NCI-H446 treated with DMSO at 0.1 percent for 48 hours (cell line): ENCODE measurements at regions not wholly inside any gene's neighbourhood (a gene's known extent, or its start where the extent isn't known, plus 50 kb on each side); places are given as distances from the start of the nearest gene placed in this dataset.
"Not testable (repeated sequence)": the region's sequence is repeated elsewhere in the genome, so short reads cannot be mapped to it uniquely, and the experiment has no call there.

Experiments
- DNase-seq: peaks from one replicate; lab custom pipeline; 2025; lab: John Stamatoyannopoulos, UW

DNA sequence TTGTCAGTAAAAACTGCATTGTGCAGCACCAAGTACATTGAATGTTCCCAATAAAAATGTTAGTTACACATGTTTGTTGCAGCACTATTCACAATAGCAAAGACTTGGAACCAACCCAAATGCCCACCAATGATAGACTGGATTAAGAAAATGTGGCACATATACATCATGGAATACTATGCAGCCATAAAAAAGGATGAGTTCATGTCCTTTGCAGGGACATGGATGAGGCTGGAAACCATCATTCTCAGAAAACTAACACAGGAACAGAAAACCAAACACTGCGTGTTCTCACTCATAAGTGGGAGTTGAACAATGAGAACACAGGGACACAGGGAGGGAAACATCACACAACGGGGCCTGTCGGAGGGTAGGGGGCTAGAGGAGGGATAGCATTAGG, 401.3 kb upstream of the NR5A2 start:
- not testable (repeated sequence) for DNase-seq

DNA sequence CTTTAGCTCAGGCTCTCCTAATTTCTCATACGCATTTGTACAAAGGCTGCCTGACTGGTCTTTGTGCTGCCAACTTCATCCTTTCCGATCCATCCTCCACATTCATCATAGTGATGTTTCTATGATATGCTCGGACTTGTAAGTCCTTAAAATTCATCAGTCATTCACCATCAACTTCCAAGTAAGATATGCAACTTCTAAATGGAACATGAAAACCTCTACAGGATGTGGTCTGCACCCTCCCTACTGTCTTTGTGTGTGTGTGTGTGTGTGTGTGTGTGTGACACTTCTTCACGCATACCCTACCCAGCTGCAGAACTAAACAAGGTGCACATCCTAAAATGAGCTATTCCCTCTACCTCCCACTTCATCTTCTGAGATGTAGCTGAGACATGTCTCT, 397.9 kb upstream of the NR5A2 start:
- no peak for DNase-seq

DNA sequence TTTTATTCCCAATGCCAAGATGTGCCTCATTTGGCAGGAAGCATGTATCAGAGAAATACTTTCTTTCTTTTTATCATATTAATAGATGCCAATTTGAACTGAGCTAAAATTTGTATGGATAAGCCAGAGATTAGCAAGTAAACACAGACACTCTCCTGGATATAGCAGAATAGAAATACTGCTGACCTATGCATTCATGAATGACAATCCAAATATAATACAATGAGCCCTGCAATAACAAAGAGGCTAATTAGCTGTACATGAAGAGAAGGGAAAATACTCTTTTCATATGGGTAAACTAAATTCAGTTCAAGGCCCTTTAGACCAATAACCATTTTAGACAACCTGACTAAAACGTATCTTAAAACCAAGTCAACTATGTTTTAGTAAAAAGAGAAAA, 388.1 kb upstream of the NR5A2 start:
- DNase-seq = no peak

DNA sequence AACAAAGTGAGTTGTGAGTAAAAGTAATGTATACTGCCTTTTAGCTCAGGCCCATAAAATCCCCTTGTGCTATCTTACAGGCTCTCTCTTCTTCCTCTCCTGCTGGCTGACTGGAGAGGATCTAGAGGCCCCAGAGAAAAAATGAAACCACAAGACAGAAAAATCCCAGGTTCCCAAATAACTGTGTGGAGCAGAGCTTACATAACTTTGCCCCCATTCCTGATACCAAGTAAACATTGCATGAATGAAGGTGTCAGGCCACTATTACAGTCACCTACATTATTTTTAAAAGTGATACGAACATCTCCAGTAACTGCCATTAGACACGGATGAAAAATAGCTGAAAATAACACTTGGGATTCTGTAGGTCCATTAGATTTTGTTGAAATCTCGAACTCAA, 386.0 kb upstream of the NR5A2 start:
- no peak for DNase-seq

DNA sequence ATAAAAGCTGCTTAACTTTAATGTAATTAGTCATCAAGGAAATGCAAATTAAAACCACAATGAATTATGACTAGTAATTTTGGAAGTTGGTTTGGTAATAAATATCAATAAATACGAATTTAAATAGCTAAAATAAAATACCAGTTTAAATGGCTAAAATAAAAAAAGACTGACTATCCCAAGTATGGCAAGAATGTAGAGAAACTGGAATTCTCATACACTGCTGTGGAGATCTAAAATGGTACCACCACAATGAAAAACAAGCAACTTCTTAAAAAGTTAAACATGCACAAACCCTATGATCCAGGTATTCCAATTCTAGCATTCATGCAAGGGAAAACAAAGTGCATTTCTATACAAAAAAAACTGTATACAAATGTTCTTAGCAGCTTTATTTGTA, 382.6 kb upstream of the NR5A2 start:
- DNase-seq = no peak

DNA sequence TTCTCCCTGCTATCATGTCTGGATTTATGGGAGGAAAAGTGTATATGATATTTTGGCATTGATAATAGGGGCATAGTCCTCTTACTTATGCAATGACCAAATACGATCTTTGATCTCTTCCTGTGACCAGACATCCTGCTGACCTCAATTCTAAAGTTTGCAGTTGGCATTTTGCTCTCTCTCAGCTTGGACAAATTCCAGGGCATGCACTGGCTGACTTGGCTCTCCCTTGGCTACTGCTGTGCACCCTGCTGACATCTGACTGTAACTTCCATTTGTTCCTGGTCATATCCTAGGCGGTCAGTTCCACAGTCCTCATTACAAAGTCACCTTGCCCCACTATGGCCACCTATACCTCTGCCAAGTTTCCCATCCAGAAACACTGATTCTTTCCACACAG, 380.7 kb upstream of the NR5A2 start:
- no peak for DNase-seq

DNA sequence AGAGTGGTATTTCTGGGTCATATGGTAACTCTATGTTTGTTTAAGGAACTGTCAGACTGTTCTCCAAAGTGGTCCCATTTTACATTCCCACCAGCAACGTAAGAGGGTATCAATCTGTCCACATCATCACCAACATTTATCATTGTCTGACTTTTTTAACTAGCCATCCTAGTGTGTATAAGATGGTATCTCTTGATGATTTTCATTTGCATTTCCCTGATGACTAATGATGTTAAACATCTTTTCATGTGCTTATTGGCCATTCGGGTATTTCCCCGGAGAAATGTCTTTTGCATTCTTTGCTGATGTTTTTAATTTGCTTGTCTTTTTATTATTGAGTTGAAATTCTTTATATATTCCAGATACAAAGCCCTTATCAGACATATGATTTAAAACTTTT, 370.1 kb upstream of the NR5A2 start:
- no peak for DNase-seq

DNA sequence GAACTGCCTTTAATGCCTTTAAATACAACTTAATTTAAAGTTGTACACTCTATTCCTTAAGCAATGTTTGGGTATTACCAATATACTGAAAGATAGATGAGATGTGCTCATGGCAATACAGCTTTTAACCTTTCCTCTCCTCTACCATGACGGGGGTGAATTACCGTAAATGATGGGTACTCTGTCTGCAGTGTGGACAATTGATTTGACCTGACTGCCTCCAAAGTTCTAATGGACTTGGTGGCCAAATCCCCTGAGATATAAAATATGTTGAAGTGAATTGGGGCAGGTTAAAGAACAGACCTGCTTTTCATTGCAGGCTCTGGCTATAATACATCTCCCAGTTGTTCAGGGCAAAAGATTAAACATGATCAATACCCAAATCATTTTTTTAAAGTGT, 367.4 kb upstream of the NR5A2 start:
- DNase-seq = no peak

DNA sequence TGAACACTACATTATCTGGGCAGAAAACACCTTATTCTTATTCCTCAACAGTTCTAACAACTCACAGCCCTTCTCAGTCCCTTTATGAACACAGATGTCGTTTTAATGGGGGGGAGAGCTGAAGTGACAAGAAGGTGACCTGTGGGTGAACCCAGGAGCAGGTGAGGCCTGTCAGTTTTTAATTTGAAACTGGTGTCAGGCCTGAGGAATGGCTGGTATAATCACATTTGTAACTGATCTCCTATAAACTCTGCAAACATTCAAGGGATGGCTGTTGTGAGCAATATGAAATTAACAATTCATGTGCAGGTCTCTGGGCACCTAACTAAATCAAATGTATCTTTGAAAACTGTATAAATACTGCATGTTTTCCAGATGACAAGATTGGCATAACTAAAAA, 362.1 kb upstream of the NR5A2 start:
- DNase-seq = no peak

DNA sequence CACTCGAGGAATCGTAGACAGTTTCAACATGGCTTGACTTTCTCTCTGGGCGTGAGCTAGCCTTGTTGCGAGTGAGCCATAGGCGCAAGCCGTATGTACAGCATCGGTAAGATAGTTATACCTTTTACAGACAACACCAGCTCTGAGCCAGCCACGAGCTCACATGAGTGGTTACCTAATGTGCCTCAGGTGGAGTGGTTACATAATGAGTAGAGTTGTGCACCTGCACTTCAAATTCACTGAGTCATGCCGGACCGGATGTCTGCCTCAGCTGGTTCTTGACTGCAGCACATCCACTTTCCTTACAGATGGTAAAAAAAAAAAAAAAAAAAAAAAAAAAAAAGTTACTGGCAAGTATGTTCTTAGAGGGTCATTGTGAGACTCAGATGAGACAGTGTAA, 360.4 kb upstream of the NR5A2 start:
- no peak for DNase-seq

DNA sequence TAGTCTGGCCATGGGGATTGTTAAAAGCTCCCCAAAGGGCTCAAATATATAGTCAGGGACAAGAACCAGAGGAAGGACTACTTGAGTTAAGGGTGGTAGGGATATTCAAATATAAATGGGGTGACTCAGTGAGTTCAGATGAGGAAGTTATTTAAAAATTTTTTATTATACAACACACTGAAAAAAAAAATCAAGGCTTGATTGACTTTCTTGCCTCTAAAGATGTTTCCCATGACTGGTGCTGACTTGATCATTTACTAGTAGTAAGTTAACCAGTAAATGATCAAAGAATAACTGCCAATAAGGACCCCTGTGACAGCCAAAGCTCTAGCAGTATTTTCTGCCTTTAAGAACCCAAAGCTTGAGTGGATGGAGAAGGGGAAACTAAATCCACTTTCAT, 357.6 kb upstream of the NR5A2 start:
- DNase-seq = no peak

DNA sequence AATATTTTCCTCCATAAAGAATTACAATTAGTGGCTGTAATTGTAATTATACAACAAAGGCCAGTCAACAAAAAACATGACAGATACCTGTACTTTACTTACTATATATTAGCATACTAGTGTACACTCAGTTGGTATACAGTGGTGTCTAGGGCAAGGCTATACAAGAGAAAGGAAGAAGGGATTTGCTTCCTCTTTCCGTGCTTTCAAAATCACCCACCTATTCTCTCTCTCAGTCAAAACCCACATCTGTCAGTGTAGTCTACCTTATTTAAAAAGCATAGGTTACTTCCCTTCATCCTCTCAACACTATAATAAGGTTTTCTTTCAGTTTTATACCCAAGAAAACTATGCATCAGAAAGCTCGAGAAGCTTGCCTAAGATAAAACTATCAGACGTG, 355.8 kb upstream of the NR5A2 start:
- no peak for DNase-seq

DNA sequence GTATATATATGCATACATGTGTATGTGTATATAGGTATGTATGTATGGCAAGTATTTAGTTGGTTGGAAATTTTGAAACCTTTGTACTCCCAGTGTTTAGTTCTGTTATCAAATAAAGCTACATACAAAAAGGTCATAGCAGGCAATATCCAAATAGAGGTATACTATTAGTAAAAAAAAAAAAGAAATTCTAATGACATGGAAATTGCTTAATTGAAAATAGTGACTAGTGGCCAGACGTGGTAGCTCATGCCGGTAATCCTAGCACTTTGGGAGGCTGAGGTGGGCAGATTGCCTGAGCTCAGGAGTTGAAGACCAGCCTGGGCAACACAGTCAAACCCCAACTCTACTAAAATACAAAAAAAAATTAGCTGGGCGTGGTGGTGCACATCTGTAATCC, 351.6 kb upstream of the NR5A2 start:
- DNase-seq = no peak

DNA sequence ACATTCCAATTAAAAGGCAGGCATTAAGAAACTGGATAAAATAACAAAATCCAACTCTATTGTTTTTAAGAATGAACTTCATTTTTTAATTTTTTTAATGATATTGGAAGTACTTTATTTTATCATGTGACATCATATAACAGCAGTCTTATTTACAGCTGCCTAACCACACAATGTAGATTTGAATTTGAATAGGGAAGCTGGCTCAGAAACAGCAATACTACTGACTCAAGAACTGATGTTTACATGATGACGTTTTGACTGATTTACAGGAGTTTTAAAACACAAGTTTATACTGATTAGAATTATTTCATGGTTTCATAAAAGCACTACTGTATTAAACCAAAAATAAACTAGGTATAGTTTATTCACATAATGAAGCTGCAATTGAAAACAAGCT, 348.7 kb upstream of the NR5A2 start:
- no peak for DNase-seq

DNA sequence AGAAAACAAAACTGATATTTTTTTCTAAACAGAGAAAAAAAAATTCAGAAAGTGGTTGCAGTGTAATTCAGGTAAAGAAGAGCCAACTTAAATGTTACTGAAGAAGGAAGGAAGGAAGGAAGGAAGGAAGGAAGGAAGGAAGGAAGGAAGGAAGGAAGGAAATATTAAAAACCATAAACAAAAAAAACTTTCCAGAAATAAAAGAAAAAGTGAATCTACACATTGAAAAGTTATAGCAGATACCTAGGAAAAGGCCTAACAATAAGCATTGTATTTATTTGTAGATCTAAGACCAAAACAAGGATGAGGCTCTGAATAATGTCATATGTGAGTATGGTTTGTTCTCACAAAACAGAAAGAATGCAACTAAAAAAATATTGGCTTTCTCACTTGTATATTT, 345.4 kb upstream of the NR5A2 start:
- DNase-seq = no peak

DNA sequence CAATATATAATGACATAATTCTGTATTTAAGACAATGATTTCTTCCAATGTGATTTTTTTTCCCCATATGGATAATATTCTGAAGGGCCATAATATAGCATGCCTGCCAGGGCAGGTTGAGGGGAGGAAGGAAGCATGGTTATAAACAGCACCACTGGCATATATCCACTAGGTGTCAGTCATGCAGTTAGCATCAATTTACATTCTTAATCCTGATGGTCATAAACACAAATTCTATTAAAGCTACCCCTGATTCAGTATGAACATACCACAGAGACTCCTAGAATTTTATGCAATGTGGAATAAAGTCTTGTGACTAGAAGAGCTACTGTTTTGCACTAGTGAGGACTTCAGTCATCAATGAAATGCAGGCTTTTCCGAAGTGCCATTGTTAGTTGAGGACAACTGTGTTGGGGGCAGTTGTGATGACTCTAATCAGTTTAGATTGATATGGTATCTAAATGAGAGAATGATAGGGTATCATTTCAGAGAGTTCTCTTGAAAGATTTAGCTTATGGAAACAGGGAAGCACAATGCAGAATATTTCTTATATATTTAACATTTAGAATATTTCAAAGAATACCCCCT, 342.7 kb upstream of the NR5A2 start:
- peak; percentile 21 for DNase-seq

DNA sequence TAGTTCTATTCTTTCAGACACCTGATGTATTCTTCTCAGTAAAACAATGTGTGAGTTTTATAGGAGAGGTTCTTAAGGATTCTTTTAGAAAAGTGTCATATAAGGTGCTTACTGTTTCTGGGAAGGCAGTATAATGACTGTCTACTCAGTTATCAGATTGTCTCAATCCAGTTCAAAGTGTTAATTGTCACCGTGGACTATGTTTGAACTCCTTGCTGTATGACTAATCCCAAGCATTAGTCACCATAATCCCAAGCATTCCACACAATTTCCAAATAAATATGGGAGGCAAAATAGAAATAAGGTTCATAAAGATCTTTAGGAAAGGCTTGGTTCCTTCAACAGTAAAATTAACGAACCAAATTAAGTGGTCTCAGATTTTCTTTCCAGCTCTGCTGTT, 342.1 kb upstream of the NR5A2 start:
- DNase-seq = no peak

DNA sequence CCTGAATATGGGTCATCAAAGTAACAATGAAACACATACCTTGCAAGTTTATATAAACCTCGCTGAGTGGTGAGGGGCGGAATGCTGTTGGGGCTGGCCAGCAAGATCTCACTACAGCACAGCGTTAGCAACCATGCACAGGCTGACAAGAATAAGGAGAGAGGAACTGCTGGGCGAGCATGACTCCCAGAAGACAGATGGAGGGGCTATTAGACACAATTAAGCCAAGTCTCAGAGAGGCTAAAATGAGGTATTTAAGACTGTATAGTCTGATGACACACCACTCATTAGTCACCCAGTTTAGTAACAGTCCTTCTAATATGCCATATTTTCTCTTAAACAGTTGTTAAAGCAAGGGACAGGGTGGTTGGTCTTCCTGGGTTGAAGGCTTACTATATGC, 340.2 kb upstream of the NR5A2 start:
- no peak for DNase-seq

DNA sequence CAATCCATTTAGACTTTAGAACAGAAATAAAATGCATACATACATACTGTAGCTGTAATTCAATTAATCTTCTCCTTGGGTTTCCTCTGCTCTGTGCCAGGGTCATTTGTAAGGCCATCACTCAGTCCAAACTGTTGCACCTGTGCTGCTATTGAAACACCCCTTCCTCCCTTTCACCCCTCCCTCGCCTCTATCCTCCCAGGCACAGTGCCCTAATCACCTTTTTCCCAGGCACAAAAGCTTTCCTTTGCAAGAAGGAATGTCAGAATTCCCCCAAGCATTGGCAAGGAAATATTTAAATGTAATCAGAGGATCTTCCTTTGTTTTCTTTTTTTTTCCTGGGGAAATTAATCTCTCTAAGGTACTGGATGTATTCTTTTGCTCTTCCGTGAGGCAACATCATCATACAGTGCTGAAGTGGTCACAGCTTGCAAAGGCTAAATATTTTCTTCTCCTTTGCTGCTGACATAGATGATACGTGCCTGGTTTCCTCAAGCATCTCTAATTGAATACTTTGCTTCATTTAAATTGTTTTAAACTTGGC, 339.3 kb upstream of the NR5A2 start:
- no peak for DNase-seq

DNA sequence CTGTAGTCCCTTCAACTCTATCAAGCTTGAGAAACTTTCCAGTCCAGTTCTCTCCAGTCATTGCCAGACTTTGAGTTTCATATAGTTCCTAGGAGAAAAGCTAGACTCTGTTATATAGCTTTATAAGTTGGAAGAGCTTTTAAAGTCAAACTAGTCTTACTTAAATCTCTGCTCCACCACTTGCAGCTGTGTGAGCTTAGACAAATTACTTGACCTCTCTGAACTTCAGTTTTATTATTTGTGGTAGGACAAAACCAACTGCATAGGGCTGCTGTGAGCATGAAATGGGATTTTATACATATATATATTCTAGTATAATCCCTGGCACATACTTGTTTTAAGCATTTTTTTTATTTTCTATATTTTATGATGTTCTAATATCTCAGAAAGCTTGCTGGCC, 338.7 kb upstream of the NR5A2 start:
- DNase-seq = no peak

DNA sequence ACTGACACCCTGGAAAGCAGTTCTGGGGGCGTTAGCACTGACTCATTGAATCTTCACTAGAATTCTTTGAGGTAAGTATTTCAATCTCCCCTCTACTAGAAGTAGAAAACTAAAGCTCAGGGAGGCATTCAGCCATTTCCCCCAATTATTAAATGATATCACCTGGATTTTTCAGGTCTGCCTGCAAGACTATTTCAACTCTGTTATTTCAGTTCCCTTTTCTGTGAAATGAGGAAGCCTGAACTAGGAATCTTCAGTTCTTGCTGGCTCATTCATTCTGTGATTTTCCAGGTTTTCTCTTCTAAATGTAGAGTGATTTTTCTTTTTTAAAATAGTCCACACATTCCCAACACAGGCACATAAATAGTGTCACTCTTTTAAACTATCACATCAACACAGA, 337.0 kb upstream of the NR5A2 start:
- DNase-seq = no peak

DNA sequence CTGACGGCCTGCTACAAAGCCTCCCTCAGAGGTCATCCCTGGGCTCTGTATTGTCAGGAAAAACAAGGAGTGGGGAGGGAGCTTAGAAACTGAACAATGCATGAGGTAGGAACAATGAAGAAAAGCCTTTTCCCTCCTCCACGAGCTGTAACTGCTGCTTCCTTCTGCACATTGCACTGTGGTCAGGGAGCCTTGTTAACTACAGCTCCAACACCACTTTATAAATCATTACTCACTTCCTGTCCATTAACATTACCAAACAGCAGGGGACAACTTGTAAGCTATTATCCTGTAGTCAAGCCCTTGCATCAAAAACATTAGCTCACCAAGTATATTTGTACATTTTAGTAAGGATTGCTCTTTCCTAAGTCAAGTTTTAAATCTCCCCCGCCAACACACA, 336.0 kb upstream of the NR5A2 start:
- DNase-seq = no peak

DNA sequence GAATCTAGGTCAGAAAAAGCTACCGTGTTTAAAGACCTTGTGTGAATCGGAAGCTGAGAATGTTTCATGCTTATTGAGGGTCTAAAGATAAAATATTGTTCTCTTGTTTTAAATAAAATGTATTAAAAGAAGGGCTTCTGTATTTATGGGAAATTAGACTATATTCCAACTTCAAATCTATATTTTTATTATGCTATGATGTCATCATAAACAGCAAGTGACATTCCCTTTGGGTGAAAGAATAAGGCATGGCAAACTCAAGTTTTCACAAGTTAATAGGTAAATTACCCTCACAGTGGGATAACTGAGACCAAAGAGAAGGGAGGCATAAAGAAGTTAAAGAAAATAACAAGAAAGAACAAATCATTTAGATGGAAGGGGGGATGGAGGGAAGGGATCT, 333.8 kb upstream of the NR5A2 start:
- no peak for DNase-seq

DNA sequence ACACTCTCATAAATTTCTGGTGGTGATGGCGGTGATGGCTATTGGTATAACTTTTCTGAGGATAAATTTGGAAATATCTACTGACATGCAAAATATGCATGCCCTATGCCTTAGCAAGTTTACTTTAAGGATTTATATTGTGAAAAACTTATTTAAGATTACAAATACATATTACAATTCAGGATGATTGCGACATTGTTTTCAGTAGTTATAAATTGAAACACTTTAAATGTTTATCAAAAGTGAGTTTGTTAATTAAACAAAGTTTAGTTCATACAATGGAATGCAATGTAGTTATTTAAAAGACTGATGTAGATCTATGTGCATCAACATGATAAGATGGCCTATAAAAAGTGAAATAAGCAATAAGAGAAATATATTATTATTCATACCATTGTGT, 331.3 kb upstream of the NR5A2 start:
- DNase-seq = no peak

DNA sequence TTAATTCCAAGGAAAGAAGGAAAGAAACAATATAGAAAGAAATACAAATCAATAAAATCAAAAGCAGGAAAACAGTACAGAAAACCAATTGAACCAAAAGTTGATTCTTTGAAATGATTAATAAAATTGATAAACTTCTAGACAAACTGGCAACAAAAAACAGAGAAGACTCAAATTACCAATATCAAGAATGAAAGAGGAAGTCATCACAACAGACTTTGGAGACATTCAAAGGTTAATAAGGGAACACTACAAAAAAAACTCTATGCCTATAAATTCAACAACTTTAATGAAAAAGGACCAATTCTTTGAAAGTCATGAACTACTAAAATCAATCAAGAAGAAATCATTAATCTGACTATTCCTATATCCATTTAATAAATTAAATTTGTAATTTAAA, 329.3 kb upstream of the NR5A2 start:
- DNase-seq = no peak
